CD4-positive, alpha-beta T cell (primary cell): ENCODE measurements at regions not wholly inside any gene's neighbourhood (a gene's known extent, or its start where the extent isn't known, plus 50 kb on each side); places are given as distances from the start of the nearest gene placed in this dataset.

Source experiments
- ATAC-seq: fragments of 200-7000 bp; cut with Tn5 transposase; one replicate; pipeline ENCODE4 v1.10.0; 2022; ENCODE audit warnings: mild to moderate bottlenecking; ENCODE audit not compliant: poor library complexity
- CTCF ChIA-PET: fragments of 350-600 bp; sonication (Branson Sonifier 250); formaldehyde crosslinking; loops from one replicate; lab custom pipeline; 2021; ENCODE audit warnings: antibody characterized with exemption, inconsistent platforms; lab: Charles Lee
- POLR2A ChIA-PET: fragments of 350-600 bp; sonication (Branson Sonifier 250); formaldehyde crosslinking; loops from one replicate; lab custom pipeline; 2021; ENCODE audit warnings: antibody characterized with exemption, inconsistent platforms; lab: Charles Lee
- DNase-seq, 14 experiments: peaks; one replicate each; pipeline ENCODE4 v3.0.0-alpha.2; 2013 to 2020; ENCODE audit warnings: mixed read lengths in 2 of 14
- H3K27ac ChIP-seq, 2 donors: one replicate each; pipeline versions ENCODE4 v1.5.1 to v1.7.0; 2013; ENCODE audit warnings: low read length in 2 of 2, low read depth in 1 of 2, mild to moderate bottlenecking in 1 of 2
- H3K27me3 ChIP-seq, 2 experiments: 1 replicate in 1 of 2; 2 replicates in 1 of 2; pipeline versions ENCODE4 v1.6.1 to v1.7.0; 2013; ENCODE audit warnings: low read length in 2 of 2, control low read depth in 1 of 2, mild to moderate bottlenecking in 1 of 2, moderate library complexity in 1 of 2; ENCODE audit not compliant: insufficient read depth in 2 of 2, control insufficient read depth in 1 of 2
- H3K36me3 ChIP-seq: one replicate; pipeline ENCODE4 v1.6.1; 2013; ENCODE audit warnings: low read length, control low read depth; ENCODE audit not compliant: insufficient read depth
- H3K4me1 ChIP-seq: one replicate; pipeline ENCODE4 v1.6.1; 2013; ENCODE audit warnings: low read length, control low read depth; ENCODE audit not compliant: insufficient read depth
- H3K4me3 ChIP-seq: one replicate; pipeline ENCODE4 v1.5.1; 2013; ENCODE audit warnings: mild to moderate bottlenecking, low read length, moderate library complexity
- H3K9me3 ChIP-seq, 2 experiments: 1 replicate in 1 of 2; 2 replicates in 1 of 2; pipeline versions ENCODE4 v1.6.1 to v1.7.0; 2013; ENCODE audit warnings: low read length in 2 of 2, mild to moderate bottlenecking in 2 of 2, control low read depth in 1 of 2, moderate library complexity in 1 of 2; ENCODE audit not compliant: control insufficient read depth in 1 of 2, insufficient read depth in 1 of 2
- H3K27ac Mint-ChIP-seq: one replicate; pipeline ENCODE4 v1.8.0; 2020; ENCODE audit warnings: mixed read lengths
- H3K27me3 Mint-ChIP-seq: one replicate; pipeline ENCODE4 v1.8.0; 2021; ENCODE audit warnings: mixed read lengths
- H3K36me3 Mint-ChIP-seq: one replicate; pipeline ENCODE4 v1.8.0; 2021; ENCODE audit warnings: low read depth, mixed read lengths
- H3K4me1 Mint-ChIP-seq: one replicate; pipeline ENCODE4 v1.8.0; 2021; ENCODE audit warnings: low read depth, mixed read lengths
- H3K4me3 Mint-ChIP-seq: one replicate; pipeline ENCODE4 v1.8.0; 2020; ENCODE audit warnings: mild to moderate bottlenecking, mixed read lengths
- H3K9me3 Mint-ChIP-seq: one replicate; pipeline ENCODE4 v1.8.0; 2020; ENCODE audit warnings: mixed read lengths
- CTCF ChIP-seq: fragments of 200-600 bp; IDR thresholded peaks from one replicate; pipeline ENCODE4 v1.8.0; 2022; ENCODE audit warnings: antibody characterized with exemption, mild to moderate bottlenecking
- intact Hi-C, 2 experiments: fragments of 100-400 bp; cut with DNase I in 1 of 2; cut with micrococcal nuclease in 1 of 2; formaldehyde crosslinking; loops; one replicate each; pipeline versions ENCODE4 v1.15.1 to v1.9.0; 2023 to 2025; cut with DNase I, micrococcal nuclease

DNA sequence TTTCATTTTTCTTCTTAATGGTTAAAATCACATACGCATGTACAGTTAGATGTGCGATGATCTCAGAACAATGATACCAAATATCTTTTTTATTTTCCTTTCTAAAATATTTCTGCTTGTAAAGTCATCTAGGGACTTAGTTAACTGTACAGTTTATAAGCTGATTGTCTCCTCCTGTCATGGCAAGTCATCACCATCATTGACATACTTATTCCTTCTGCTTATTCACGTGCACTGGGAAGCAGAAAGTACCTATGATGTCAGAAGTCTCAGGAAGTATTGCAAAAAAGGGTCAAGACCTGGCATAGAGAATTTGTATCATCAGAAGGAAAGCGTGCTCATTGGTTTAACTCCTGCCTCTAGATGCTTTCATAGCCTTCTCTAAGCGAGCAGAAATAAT lies 154.2 kb downstream of the DSC3 start:
- CTCF ChIA-PET: no interaction called here

GRCh38 chr18:30886998-30887397 lies 155.5 kb downstream of the DSC3 start:
- H3K9me3 Mint-ChIP-seq: peaks cover 4% of the 10 kb centered on the region
- DNase-seq (no peak), ATAC-seq (no peak)
- no peaks in the 10 kb centered on the region for H3K27me3 Mint-ChIP-seq
- intact Hi-C loops: no loop called here
- no peaks in the 10 kb centered on the region for H3K36me3 Mint-ChIP-seq
- POLR2A ChIA-PET: no interaction called here
- no peak overlapping the region for H3K4me3 Mint-ChIP-seq
- Histone ChIP-seq H3K4me1 (no peaks in the 10 kb centered on the region), H3K27ac (no peak overlapping the region), H3K27me3 (no peaks in the 10 kb centered on the region), H3K4me3 (no peak overlapping the region), H3K36me3 (no peaks in the 10 kb centered on the region), H3K9me3 (peaks cover 0 to 9% of the 10 kb centered on the region in 2 experiments)
- CTCF ChIA-PET: no interaction called here
- no peak for TF ChIP-seq CTCF
- H3K4me1 Mint-ChIP-seq: no peaks in the 10 kb centered on the region
- no peak overlapping the region for H3K27ac Mint-ChIP-seq

More for the DNA sequence above, 154.2 kb downstream of the DSC3 start:
- no peaks in the 10 kb centered on the region for H3K4me1 Mint-ChIP-seq
- H3K9me3 Mint-ChIP-seq: no peaks in the 10 kb centered on the region
- Histone ChIP-seq H3K36me3 (no peaks in the 10 kb centered on the region), H3K4me3 (no peak overlapping the region), H3K27me3 (no peaks in the 10 kb centered on the region), H3K4me1 (no peaks in the 10 kb centered on the region), H3K27ac (no peak overlapping the region), H3K9me3 (peaks cover 0 to 9% of the 10 kb centered on the region in 2 experiments)
- no peak for DNase-seq
- ATAC-seq: no peak
- H3K27me3 Mint-ChIP-seq: no peaks in the 10 kb centered on the region
- no peak overlapping the region for H3K4me3 Mint-ChIP-seq
- H3K27ac Mint-ChIP-seq: no peak overlapping the region
- no peak for TF ChIP-seq CTCF
- H3K36me3 Mint-ChIP-seq: no peaks in the 10 kb centered on the region
- intact Hi-C loops: no loop called here
- POLR2A ChIA-PET: no interaction called here

- ATAC-seq: no peak
- ChIA-PET POLR2A (no interaction called here), CTCF (no interaction called here)
- H3K4me3 ChIP-seq: no peak overlapping the region
- Mint-ChIP-seq H3K27me3 (no peaks in the 10 kb centered on the region), H3K27ac (no peak overlapping the region), H3K9me3 (peaks cover 3% of the 10 kb centered on the region), H3K4me3 (no peak overlapping the region), H3K4me1 (no peaks in the 10 kb centered on the region), H3K36me3 (no peaks in the 10 kb centered on the region)
- H3K4me1 ChIP-seq: no peaks in the 10 kb centered on the region
- no peak overlapping the region for H3K27ac ChIP-seq
- intact Hi-C loops: no loop called here
- peaks cover 0 to 7% of the 10 kb centered on the region in 2 experiments for H3K9me3 ChIP-seq
- no peaks in the 10 kb centered on the region for H3K27me3 ChIP-seq
- DNase-seq: no peak
- TF ChIP-seq CTCF: no peak
- H3K36me3 ChIP-seq: no peaks in the 10 kb centered on the region
These were observed 172.1 kb downstream of the DSC3 start for GRCh38 chr18:30870466-30870865.
